Esophagus squamous epithelium (tissue), 5 donors: ENCODE measurements at regions not wholly inside any gene's neighbourhood (a gene's known extent, or its start where the extent isn't known, plus 50 kb on each side); places are given as distances from the start of the nearest gene placed in this dataset.
"Not testable (repeated sequence)": the region's sequence is repeated elsewhere in the genome, so short reads cannot be mapped to it uniquely, and the experiment has no call there.

ENCODE experiments used
- DNase-seq: peaks from one replicate; lab custom pipeline; 2025; lab: John Stamatoyannopoulos, UW
- H3K27ac ChIP-seq, 4 donors: fragments of 200-600 bp; sonication (generic); one replicate each; pipeline ENCODE4 v1.5.1; 2016 to 2019; ENCODE audit warnings: mild to moderate bottlenecking in 1 of 4
- H3K27me3 ChIP-seq, 4 donors: fragments of 200-600 bp; sonication (generic); 1 replicate in 3 of 4; 2 replicates in 1 of 4; pipeline versions ENCODE4 v1.5.1 to v1.6.0; 2017 to 2021; ENCODE audit warnings: antibody characterized with exemption in 1 of 4
- H3K36me3 ChIP-seq, 3 donors: fragments of 200-600 bp; sonication (generic); one replicate each; pipeline ENCODE4 v1.5.1; 2016 to 2019
- H3K4me1 ChIP-seq, 3 donors: fragments of 200-600 bp; sonication (generic); one replicate each; pipeline ENCODE4 v1.5.1; 2017 to 2019
- H3K4me3 ChIP-seq, 4 donors: fragments of 200-600 bp; sonication (generic); 1 replicate in 3 of 4; 2 replicates in 1 of 4; pipeline ENCODE4 v1.5.1; 2016 to 2019; ENCODE audit warnings: mild to moderate bottlenecking in 2 of 4, moderate library complexity in 1 of 4
- H3K9me3 ChIP-seq, 3 donors: fragments of 200-600 bp; sonication (generic); one replicate each; pipeline ENCODE4 v1.5.1; 2016 to 2019
- CTCF ChIP-seq, 6 experiments: fragments of 450-650 bp in 4 of 6; fragments of 200-600 bp in 2 of 6; sonication (generic) in 2 of 6; IDR thresholded peaks; one replicate each; pipeline ENCODE4 v1.5.1; 2016 to 2019; ENCODE audit warnings: antibody characterized with exemption in 6 of 6, mild to moderate bottlenecking in 4 of 6, moderate library complexity in 4 of 6
- POLR2A ChIP-seq, 4 donors: fragments of 450-650 bp; IDR thresholded peaks; one replicate each; pipeline ENCODE4 v1.6.1; 2017; ENCODE audit warnings: antibody characterized with exemption in 4 of 4, mild to moderate bottlenecking in 4 of 4, moderate library complexity in 3 of 4
- WGBS, 2 donors: methylation state at CpG; one replicate each; pipeline ENCODE4 v1.1.5; 2018; 5-methylcytosine and 5-hydroxymethylcytosine counted together
- intact Hi-C: fragments of 100-400 bp; cut with DNase I; formaldehyde crosslinking; loops from one replicate; pipeline ENCODE4 v1.15.0; 2022
- donor health status: DM: yes; HTN: yes; CAD: no.

- Histone ChIP-seq H3K4me1 (peaks cover 0 to 16% (median 0%) of the 10 kb centered on the region in 3 donors), H3K27ac (no peak overlapping the region), H3K9me3 (no peaks in the 10 kb centered on the region), H3K36me3 (no peaks in the 10 kb centered on the region), H3K27me3 (no peaks in the 10 kb centered on the region), H3K4me3 (no peak overlapping the region)
- 77 to 79% methylated on average over 4 of the region's 4 CpGs for WGBS, 2 donors
- no peak for DNase-seq
- intact Hi-C loops, result no loop called here
- TF ChIP-seq CTCF (IDR thresholded peaks at IDR 0.05) (no peak), POLR2A (IDR thresholded peaks at IDR 0.05) (no peak)
These were observed 170.6 kb downstream of the BARX2 start for GRCh38 chr11:129546266-129546665.

- no peak overlapping the region for H3K27ac ChIP-seq
- intact Hi-C loops, result no loop called here
- TF ChIP-seq CTCF (IDR thresholded peaks at IDR 0.05), result no peak
- TF ChIP-seq POLR2A (IDR thresholded peaks at IDR 0.05), result no peak
- H3K36me3 ChIP-seq, result no peaks in the 10 kb centered on the region
- no peak for DNase-seq
- H3K4me3 ChIP-seq, result no peak overlapping the region
- H3K9me3 ChIP-seq, result peaks cover 0 to 6% (median 0%) of the 10 kb centered on the region in 3 donors
- H3K4me1 ChIP-seq, result no peaks in the 10 kb centered on the region
- H3K27me3 ChIP-seq, result no peaks in the 10 kb centered on the region
- 100% methylated on average over 1 of the region's 4 CpGs for WGBS, 2 donors
These were observed 181.8 kb downstream of the BARX2 start for GRCh38 chr11:129557421-129557820.

GRCh38 chr11:129569007-129569406, 193.4 kb downstream of the BARX2 start:
- Histone ChIP-seq H3K4me1 (no peaks in the 10 kb centered on the region), H3K36me3 (no peaks in the 10 kb centered on the region), H3K9me3 (no peaks in the 10 kb centered on the region), H3K27me3 (no peaks in the 10 kb centered on the region), H3K27ac (no peak overlapping the region), H3K4me3 (no peak overlapping the region)
- intact Hi-C loops, result no loop called here
- TF ChIP-seq CTCF (IDR thresholded peaks at IDR 0.05) (no peak), POLR2A (IDR thresholded peaks at IDR 0.05) (no peak)
- 74 to 75% methylated on average over 2 to 3 of the region's 3 CpGs for WGBS, 2 donors
- DNase-seq, result no peak

GRCh38 chr11:129572667-129573066, 197.0 kb downstream of the BARX2 start:
- H3K9me3 ChIP-seq, H3K36me3 ChIP-seq, H3K27me3 ChIP-seq, intact Hi-C loops, H3K4me1 ChIP-seq, H3K27ac ChIP-seq, DNase-seq, H3K4me3 ChIP-seq: not testable (repeated sequence)
- 89 to 95% methylated on average over 5 to 8 of the region's 8 CpGs for WGBS, 2 donors

- WGBS, 2 donors, result 91 to 96% methylated on average over 4 to 10 of the region's 13 CpGs
- H3K27me3 ChIP-seq, result no peaks in the 10 kb centered on the region
- H3K4me3 ChIP-seq, result no peak overlapping the region
- H3K36me3 ChIP-seq, result no peaks in the 10 kb centered on the region
- no peak overlapping the region for H3K27ac ChIP-seq
- H3K9me3 ChIP-seq, result no peaks in the 10 kb centered on the region
- no peak for DNase-seq
- no peaks in the 10 kb centered on the region for H3K4me1 ChIP-seq
- TF ChIP-seq POLR2A (IDR thresholded peaks at IDR 0.05) (no peak), CTCF (IDR thresholded peaks at IDR 0.05) (no peak)
- intact Hi-C loops, result no loop called here
These were observed 197.5 kb downstream of the BARX2 start for GRCh38 chr11:129573161-129573560.

GRCh38 chr11:129574431-129574830, 198.8 kb downstream of the BARX2 start:
- Histone ChIP-seq H3K27me3 (no peaks in the 10 kb centered on the region), H3K27ac (no peak overlapping the region), H3K36me3 (no peaks in the 10 kb centered on the region), H3K4me1 (no peaks in the 10 kb centered on the region), H3K9me3 (no peaks in the 10 kb centered on the region), H3K4me3 (no peak overlapping the region)
- intact Hi-C loops, result no loop called here
- WGBS, 2 donors, result 76 to 80% methylated on average over 13 of the region's 13 CpGs
- TF ChIP-seq POLR2A (IDR thresholded peaks at IDR 0.05), result no peak
- no peak for TF ChIP-seq CTCF (IDR thresholded peaks at IDR 0.05)
- DNase-seq, result no peak
